ENCODE measurements at regions not wholly inside any gene's neighbourhood (a gene's known extent, or its start where the extent isn't known, plus 50 kb on each side); places are given as distances from the start of the nearest gene placed in this dataset.
"Not testable (repeated sequence)": the region's sequence is repeated elsewhere in the genome, so short reads cannot be mapped to it uniquely, and the experiment has no call there.

- DNase-seq: no peak
Observed at GRCh38 chr18:71336576-71337210, 1047.8 kb downstream of the SOCS6 start.

DNA sequence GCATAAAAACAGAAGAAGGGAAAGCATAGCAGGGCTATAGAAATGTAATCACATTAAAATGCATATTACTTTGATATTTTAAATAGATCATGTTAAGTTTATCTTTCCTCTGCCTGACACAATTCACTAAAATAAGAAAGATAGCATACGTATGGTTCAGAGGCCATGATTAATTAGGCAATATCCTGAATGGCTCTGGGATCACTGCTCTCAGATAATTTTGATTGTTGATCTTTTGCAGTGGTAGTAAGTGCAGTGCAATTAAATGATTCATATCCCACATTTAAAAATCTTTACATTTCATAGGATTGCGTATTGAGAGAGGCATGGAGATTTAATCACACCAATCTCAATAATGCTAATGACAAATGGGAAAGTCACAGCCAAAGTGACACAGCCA lies 1040.7 kb downstream of the SOCS6 start:
- no peak for DNase-seq

DNA sequence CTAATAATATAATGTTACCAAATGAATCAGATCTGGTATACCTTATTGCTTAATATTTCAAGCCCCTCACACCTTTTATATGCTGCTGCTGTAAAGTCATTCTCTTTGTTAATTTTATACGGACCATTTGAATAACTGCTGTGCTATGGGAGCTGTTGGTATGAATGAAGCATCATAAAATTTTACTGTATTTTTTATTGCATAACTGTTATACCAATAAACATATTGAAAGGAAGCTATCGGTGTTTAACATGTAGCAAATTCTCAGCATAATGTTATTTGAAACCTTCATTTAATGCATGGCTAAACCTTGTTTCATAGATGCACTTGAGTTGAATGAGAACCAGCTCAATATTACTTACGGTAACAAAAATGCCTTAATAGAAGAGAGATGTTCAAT lies 1040.3 kb downstream of the SOCS6 start:
- DNase-seq: no peak

- no peak for DNase-seq
Observed at GRCh38 chr18:71327850-71328249, 1039.0 kb downstream of the SOCS6 start.

DNA sequence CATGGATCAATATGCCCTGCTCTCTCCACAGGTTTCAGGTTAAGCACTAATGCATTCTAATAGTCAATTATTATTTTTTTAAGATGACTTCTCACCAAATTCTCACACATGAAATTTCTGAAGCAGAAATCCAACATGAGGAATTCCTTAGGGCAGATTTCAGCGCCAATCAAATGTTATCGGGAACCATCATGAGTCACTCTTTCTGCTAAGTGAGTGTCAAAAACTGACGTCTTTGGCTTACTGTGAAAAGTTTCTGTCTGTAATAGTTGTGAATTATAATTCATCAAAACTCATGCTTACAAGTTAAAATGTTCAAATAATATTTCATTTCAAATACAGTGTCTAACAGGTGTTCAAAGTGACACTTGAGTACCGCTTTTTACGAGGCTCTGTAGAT lies 1038.6 kb downstream of the SOCS6 start:
- DNase-seq: no peak

GRCh38 chr18:71326826-71327225 lies 1038.0 kb downstream of the SOCS6 start:
- no peak for DNase-seq

- no peak for DNase-seq
Observed at GRCh38 chr18:71324356-71324755, 1035.5 kb downstream of the SOCS6 start.

GRCh38 chr18:71322201-71322600 lies 1033.4 kb downstream of the SOCS6 start:
- DNase-seq: no peak

DNA sequence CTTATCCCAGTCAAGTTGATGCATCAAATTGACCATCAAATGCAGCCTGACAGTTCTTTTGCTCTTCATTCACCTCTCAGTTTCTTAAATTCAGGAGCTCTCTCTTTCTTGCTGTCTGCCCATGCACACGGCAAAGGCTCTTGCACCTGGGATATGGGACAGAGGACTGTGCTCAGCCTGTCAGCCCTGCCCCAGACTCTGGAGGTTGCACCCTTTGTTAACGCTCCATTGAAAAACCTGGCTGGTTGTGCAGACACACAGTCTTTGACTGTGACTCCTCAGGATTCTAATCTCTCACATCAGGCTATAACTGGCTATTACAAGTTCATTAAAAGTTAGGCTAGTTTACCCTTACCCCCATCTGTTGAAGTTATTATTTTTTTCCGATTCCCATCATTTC lies 1032.5 kb downstream of the SOCS6 start:
- no peak for DNase-seq

DNA sequence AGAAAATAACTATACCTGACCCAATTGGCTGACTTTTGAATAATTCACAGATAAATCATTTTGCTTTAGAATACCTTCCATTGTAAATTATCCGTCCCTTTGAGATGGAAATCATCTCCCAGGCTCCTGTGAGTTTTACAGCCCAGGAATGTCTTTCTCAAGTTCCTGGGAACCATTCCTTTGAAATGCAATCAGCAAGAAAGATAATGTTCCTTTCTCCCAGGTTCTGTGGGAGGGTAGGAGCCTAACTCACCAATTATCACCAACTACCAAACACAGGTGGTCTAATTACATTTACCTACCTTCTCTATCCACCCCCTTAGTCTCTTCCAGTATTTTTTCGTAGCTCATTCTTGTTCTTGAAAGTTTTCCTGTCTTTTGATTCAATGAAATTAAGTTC lies 1016.0 kb downstream of the SOCS6 start:
- DNase-seq: no peak

GRCh38 chr18:71303743-71304142 lies 1014.9 kb downstream of the SOCS6 start:
- DNase-seq: not testable (repeated sequence)

DNA sequence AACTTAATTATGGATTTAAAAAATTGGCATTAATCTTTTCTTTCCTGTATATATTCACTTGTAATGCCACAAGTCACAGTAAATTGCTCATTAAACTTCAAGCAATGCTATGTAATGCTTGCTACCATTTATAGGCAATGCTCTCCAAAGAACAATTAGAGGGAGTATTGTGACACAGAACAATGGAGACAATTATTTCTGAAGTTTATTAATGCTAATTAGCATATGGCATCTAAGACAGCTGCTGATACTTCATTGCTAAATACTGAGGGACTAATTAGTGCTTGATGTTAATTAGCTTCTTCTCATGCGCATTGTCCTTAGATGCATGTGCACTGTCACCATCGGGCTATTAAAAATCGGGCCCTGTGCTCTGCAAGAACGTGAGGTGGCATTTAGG lies 1012.8 kb downstream of the SOCS6 start:
- DNase-seq: no peak

- not testable (repeated sequence) for DNase-seq
Observed at GRCh38 chr18:71294201-71294600, 1005.4 kb downstream of the SOCS6 start.

- DNase-seq: no peak
Observed at GRCh38 chr18:71293322-71293721, 1004.5 kb downstream of the SOCS6 start.

- no peak for DNase-seq
Observed at GRCh38 chr18:71287268-71287667, 998.4 kb downstream of the SOCS6 start.

GRCh38 chr18:71252351-71252865 lies 963.6 kb downstream of the SOCS6 start:
- no peak for DNase-seq

- DNase-seq: no peak
Observed at GRCh38 chr18:71250191-71250590, 961.3 kb downstream of the SOCS6 start.

- DNase-seq: no peak
Observed at GRCh38 chr18:71249791-71250190, 960.9 kb downstream of the SOCS6 start.

DNA sequence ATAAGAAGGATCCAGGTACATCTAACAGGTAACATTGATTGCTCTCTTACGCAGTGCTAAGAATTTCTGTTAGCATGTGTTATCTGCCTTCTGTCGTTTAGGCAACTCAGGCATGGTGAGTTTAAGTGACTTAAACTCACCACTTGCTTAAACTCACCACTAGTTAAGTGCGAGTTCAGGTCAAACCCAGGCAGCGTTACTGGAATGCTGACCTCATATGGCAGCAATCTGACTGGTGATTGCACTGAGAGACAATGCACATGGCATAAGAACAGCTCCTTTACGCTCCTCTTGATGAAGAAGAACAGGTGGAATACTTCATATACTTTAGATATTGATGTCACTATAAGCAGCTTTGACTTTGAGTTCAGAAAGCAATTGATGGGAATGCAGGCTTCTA lies 954.1 kb downstream of the SOCS6 start:
- DNase-seq: no peak

DNA sequence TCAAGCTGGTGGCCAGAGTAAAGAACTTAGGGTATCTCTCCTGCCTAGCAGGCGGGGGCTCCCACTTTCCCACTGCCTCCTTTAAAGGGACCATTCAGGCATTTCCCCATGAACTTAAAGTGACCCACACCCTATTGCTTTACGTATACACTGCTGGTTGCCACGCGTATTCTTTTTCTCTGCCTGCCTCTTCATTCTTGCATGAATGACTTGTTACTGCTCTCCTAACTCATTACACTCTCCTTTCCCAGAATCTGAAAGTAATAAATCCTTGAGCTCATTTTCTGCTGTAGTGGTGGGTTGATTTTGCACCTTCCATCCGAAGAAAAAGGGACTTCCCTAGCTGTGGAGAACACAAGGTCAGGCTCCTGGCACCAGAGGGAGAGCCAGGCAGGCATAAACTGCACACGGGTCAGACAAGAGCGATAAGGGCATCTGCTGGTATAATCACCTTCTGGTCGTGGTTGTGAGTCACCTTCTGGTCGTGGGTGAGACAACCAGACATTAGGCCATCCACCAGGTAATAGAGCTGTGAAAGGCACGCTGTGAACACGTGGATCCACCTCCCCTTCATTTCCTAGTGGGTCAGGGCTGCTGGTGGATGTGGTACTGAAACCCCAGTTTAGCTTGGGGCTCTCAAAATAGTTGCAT lies 950.3 kb downstream of the SOCS6 start:
- no peak for DNase-seq

DNA sequence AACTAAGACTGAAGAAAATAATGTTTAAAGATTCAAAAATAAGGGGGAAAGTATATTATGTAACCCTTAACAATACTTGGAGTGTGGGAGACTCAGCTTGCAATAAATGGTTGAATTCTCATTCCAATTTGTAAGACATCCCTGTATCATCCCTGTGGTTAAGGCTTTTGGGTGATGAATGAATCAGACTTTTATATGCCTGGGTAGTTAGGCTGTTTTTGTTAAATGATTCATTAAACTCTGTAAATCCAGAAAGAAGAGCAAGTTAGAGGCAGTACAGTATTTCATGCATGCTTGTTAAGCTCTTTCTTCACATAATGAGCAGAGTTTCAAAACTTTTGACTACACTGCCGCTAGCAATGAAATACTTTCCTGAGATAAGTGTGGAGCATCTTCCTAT lies 948.8 kb downstream of the SOCS6 start:
- DNase-seq: no peak

GRCh38 chr18:71233177-71233576 lies 944.3 kb downstream of the SOCS6 start:
- no peak for DNase-seq

DNA sequence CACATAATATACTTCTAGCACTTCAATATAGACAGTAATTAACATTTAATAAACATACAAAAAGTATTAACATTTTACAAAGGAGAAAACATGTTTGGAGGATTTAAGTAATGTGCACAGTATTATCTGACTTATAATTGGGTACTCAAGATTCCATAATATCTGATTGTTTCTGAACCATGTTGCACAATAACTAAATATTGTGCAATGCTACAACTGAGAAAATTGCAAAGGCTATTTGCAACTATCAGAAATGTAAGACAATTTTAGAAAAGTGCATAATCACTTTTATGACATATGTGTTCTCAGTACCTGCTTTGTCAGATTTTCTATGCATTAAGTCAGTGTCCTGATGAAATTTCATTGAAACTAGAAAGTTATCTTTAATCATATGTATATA lies 934.6 kb downstream of the SOCS6 start:
- no peak for DNase-seq

- DNase-seq: no peak
Observed at GRCh38 chr18:71221405-71221804, 932.6 kb downstream of the SOCS6 start.

DNA sequence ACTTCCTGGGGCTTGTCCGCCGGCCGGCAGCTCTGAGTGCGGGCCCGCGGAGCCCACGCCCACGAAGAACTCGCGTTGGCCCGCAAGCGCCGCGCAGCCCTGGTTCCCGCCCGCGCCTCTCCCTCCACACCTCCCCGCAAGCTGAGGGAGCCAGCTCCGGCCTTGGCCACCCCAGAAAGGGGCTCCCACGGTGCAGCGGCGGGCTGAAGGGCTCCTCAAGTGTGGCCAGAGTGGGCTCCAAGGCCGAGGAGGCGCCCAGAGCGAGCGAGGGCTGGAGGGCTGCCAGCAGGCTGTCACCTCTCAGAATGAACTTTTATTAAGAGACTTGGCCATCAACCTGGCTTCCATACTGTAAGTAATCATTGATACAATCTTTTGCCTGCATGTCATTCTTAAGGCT lies 923.9 kb downstream of the SOCS6 start:
- DNase-seq: not testable (repeated sequence)

All from CD4-positive, alpha-beta T cell treated with Interferon gamma for 1 hour (primary cell).